AG10803 (cell line): ENCODE measurements at regions not wholly inside any gene's neighbourhood (a gene's known extent, or its start where the extent isn't known, plus 50 kb on each side); places are given as distances from the start of the nearest gene placed in this dataset.

ENCODE experiments used
- DNase-seq: peaks from one replicate; pipeline ENCODE4 v3.0.0; 2010; ENCODE audit warnings: low read depth
- H3K4me3 ChIP-seq: 2 replicates; pipeline ENCODE4 v1.5.1; 2011; ENCODE audit warnings: mild to moderate bottlenecking, low read length, control low read depth
- TF ChIP-seq, protein P1 (sequence below): conservative IDR thresholded peaks from 2 replicates; pipeline ENCODE4 v1.5.1; 2011; ENCODE audit warnings: mild to moderate bottlenecking, low read length, control low read depth, inconsistent platforms

DNA sequence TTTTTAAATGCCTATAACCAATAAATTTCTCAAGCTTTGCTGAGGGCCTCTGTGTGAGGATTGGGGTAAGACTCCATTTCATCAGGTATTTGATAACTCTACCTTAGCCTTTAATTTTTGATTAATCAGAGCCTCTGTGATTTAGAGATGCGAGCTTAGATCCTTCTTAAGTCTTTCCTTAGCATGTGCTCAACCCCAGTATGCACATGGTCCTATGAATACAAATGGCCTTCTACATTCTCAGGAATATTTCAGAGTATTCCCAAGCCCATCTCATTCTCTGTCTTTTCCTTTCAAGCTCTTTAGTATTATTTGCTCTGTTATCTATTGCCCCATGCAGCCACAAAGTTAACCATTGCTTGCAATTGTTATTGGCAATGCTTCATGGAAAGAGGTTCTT, 1407.7 kb downstream of the LRFN5 start:
- no peak overlapping the region for H3K4me3 ChIP-seq
- TF ChIP-seq, protein P1, sequence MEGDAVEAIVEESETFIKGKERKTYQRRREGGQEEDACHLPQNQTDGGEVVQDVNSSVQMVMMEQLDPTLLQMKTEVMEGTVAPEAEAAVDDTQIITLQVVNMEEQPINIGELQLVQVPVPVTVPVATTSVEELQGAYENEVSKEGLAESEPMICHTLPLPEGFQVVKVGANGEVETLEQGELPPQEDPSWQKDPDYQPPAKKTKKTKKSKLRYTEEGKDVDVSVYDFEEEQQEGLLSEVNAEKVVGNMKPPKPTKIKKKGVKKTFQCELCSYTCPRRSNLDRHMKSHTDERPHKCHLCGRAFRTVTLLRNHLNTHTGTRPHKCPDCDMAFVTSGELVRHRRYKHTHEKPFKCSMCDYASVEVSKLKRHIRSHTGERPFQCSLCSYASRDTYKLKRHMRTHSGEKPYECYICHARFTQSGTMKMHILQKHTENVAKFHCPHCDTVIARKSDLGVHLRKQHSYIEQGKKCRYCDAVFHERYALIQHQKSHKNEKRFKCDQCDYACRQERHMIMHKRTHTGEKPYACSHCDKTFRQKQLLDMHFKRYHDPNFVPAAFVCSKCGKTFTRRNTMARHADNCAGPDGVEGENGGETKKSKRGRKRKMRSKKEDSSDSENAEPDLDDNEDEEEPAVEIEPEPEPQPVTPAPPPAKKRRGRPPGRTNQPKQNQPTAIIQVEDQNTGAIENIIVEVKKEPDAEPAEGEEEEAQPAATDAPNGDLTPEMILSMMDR, result no peak
- DNase-seq, result no peak

- no peak overlapping the region for H3K4me3 ChIP-seq
- TF ChIP-seq, protein P1, result no peak
- DNase-seq, result no peak
Observed at GRCh38 chr14:43012817-43013216, 1406.1 kb downstream of the LRFN5 start.

- no peak overlapping the region for H3K4me3 ChIP-seq
- TF ChIP-seq, protein P1, result no peak
- DNase-seq, result no peak
Observed at GRCh38 chr14:43005807-43006206, 1399.1 kb downstream of the LRFN5 start.

DNA sequence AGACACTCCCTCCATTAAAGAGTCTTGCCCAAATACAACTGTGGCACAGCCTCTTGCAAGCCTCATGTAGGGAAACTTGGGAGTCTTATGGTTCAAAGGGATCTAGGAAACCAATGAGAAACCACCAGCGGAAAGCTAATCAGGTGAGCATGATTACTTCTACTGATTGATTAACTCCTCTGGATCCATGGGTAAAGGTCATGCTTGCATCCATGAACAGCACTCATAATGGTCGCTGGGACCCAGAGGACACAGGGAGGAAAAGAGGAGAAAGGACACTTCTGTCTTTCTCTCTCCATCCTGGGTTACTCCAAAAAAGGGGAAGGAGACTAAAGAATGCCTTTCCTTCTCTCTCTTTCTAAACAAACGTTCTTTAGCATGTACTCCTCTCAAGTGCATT, 1397.2 kb downstream of the LRFN5 start:
- TF ChIP-seq, protein P1, result no peak
- no peak for DNase-seq
- no peak overlapping the region for H3K4me3 ChIP-seq

- DNase-seq, result no peak
- TF ChIP-seq, protein P1, result no peak
- H3K4me3 ChIP-seq, result no peak overlapping the region
Observed at GRCh38 chr14:43001731-43002130, 1395.1 kb downstream of the LRFN5 start.

DNA sequence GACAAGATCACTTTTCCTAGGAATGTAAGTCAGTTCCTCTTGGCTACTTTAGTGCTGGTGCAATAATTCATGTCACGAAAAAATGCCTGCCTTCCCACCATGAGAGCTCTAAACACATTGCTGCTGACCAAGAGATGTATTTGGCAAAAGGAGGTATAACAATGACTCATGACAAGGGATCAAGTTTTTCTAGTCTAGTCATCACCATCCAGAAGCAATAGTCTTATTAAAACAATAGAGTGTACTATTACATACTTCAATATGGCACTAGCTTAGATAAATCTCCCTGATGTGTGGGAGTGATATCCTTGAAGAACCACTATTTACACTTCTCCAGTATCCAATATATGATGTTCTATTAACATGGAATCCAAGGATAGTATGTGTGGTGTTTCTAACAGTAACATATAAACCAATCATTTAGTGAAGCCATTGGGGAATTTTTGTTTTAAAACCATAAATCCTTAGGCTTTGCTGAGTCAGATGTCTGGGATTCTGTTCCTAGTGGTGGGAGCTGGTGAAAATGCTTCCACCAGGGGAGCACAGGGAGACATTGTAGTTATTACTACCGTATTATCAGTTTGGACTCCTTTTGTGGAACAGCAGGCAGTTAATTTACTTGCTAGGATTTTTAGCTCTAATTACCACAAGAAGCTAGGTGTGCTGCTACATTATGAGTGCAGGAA, 1387.5 kb downstream of the LRFN5 start:
- H3K4me3 ChIP-seq, result no peak overlapping the region
- no peak for DNase-seq
- TF ChIP-seq, protein P1, result no peak

DNA sequence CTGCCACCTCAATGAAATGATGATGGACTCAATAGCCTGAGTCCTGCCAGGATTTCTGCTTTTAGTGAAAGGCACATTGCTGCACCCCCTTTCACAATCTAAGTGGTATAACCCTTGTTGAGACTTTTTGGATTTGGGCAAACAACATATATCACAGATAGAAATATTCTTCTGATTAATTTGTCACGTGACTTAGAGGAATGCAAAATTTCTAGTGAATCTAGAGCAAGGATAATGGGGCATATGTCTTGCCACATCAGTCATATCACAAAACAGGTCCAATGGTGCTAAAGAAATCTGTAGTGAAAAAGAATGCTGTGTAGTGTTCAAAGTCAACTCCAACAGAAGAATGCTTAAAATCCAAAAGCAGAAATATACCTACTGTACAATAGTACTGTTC, 1386.3 kb downstream of the LRFN5 start:
- DNase-seq, result no peak
- TF ChIP-seq, protein P1, result no peak
- no peak overlapping the region for H3K4me3 ChIP-seq
